ENCODE measurements at regions not wholly inside any gene's neighbourhood (a gene's known extent, or its start where the extent isn't known, plus 50 kb on each side); places are given as distances from the start of the nearest gene placed in this dataset.

DNA sequence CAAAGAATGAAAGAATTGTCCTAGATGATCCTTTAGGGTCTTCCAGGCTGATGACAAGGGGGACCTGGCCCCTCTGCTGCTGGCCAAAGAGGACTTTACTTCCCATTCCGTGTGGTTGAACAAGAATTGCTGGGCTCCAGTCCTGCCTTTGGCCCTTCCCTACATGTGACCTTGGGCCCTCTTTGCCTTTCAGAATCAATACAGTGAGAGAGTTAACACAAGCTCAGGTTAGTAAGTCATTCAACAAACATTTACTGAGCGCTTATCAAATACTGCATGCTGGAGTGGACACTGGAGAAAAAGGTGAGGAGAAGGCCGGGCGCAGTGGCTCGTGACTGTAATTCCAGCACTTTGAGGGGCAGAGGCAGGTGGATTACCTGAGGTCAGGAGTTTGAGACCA, 113.1 kb downstream of the C9orf50 start:
- H3K9me3 ChIP-seq (ENCODE audit: control insufficient read depth, insufficient read depth, low read depth, low read length), result no peaks in the 10 kb centered on the region
- no peak overlapping the region for H3K4me3 ChIP-seq (ENCODE audit: low read depth, low read length)
- H3K4me1 ChIP-seq (ENCODE audit: control insufficient read depth, insufficient read depth, low read length), result no peaks in the 10 kb centered on the region
- ChIA-PET POLR2A (interaction anchor here (1.7 kb wide), 1 partner anchor 11 kb away, joined by 10 read pairs; no protein-coding TSS in a partner anchor), CTCF (interaction anchor here (1.5 kb wide), 1 partner anchor 369 kb away, joined by 4 read pairs; no protein-coding TSS in a partner anchor)
- peaks cover 0 to 7% of the 10 kb centered on the region in 2 experiments; a peak in 1 of 3 replicates for H3K36me3 ChIP-seq (ENCODE audit: control insufficient read depth in 2 of 2, insufficient read depth in 1 of 2, low read length in 2 of 2)
- TF ChIP-seq, protein P1, sequence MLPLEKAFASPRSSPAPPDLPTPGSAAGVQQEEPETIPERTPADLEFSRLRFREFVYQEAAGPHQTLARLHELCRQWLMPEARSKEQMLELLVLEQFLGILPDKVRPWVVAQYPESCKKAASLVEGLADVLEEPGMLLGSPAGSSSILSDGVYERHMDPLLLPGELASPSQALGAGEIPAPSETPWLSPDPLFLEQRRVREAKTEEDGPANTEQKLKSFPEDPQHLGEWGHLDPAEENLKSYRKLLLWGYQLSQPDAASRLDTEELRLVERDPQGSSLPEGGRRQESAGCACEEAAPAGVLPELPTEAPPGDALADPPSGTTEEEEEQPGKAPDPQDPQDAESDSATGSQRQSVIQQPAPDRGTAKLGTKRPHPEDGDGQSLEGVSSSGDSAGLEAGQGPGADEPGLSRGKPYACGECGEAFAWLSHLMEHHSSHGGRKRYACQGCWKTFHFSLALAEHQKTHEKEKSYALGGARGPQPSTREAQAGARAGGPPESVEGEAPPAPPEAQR (tag by site-specific recombination; IDR thresholded peaks at IDR 0.05), result no peak
- no peak for TF ChIP-seq ZNF658 (tag by site-specific recombination; IDR thresholded peaks at IDR 0.05)
- no peak for TF ChIP-seq ZSCAN16 (tag by site-specific recombination; IDR thresholded peaks at IDR 0.05)
- no peak for TF ChIP-seq MYNN (tag by site-specific recombination; IDR thresholded peaks at IDR 0.05; ENCODE audit: borderline replicate concordance)
- H3K27ac ChIP-seq (ENCODE audit: extremely low read depth, low read depth, low read length), result no peak overlapping the region

DNA sequence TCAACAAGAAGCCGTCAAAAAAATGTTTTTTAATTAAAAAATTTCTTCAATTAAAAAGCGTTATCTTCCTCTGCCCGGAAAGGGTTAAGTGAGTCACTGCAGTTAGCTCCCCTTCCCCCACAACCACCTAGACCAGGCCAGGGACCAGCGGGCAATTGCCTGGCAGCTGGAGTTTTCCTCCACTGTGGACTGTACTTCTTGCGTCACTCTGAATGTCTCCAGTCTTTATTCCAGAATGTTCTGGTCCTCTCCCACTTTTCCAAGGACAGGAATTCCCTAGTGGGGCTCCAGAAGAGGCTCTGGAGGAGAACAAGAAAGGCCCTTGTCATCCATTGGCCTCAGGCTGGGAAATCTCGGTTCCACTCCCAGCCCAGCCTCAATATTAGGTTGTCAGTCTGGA, 114.0 kb downstream of the C9orf50 start:
- Histone ChIP-seq H3K4me1 (ENCODE audit: control insufficient read depth, insufficient read depth, low read length) (no peaks in the 10 kb centered on the region), H3K36me3 (ENCODE audit: control insufficient read depth in 2 of 2, insufficient read depth in 1 of 2, low read length in 2 of 2) (peaks cover 0 to 7% of the 10 kb centered on the region in 2 experiments; a peak in 1 of 3 replicates), H3K9me3 (ENCODE audit: control insufficient read depth, insufficient read depth, low read depth, low read length) (no peaks in the 10 kb centered on the region), H3K27ac (ENCODE audit: extremely low read depth, low read depth, low read length) (no peak overlapping the region), H3K4me3 (ENCODE audit: low read depth, low read length) (no peak overlapping the region)
- ChIA-PET POLR2A (no interaction called here), CTCF (interaction anchor here (0.6 to 1.5 kb wide), 2 partner anchors 55 to 368 kb away, joined by 4 to 5 read pairs; no protein-coding TSS in a partner anchor)
- TF ChIP-seq IKZF3 (tag by site-specific recombination; IDR thresholded peaks at IDR 0.05) (peak; percentile 49; the same call in 1 of the 2 replicates), ZNF777 (tag by site-specific recombination; IDR thresholded peaks at IDR 0.05; ENCODE audit: borderline replicate concordance) (no peak)

DNA sequence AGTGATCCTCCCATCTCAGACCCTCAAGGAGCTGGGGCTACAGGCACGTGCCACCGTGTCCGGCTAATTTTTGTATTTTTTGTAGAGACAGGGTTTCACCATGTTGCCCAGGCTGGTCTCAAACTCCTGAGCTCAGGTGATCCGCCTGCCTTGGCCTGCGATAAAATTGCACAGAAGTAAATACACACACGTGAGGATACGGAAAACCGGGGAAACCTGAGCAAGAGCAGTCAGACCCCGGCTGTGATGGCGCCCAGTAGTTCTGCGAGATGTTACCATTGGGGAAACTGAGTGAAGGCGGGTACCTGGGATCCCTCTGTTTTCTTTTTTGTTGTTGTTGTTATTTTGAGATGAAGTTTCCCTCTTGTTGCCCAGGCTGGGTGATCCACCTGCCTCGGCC, 114.9 kb downstream of the C9orf50 start:
- POLR2A ChIA-PET, result interaction anchor here (0.6 kb wide), 1 partner anchor 116 kb away, joined by 3 read pairs; no protein-coding TSS in a partner anchor
- no peaks in the 10 kb centered on the region for H3K9me3 ChIP-seq (ENCODE audit: control insufficient read depth, insufficient read depth, low read depth, low read length)
- H3K4me3 ChIP-seq (ENCODE audit: low read depth, low read length), result no peak overlapping the region
- H3K27ac ChIP-seq (ENCODE audit: extremely low read depth, low read depth, low read length), result no peak overlapping the region
- CTCF ChIA-PET, result interaction anchor here (1.3 kb wide), 1 partner anchor 33 kb away, joined by 3 read pairs; no protein-coding TSS in a partner anchor
- H3K36me3 ChIP-seq (ENCODE audit: control insufficient read depth in 2 of 2, insufficient read depth in 1 of 2, low read length in 2 of 2), result peaks cover 0 to 7% of the 10 kb centered on the region in 2 experiments; a peak in 1 of 3 replicates
- TF ChIP-seq ZNF677 (tag by site-specific recombination; IDR thresholded peaks at IDR 0.05) (peak; percentile 80), MYNN (tag by site-specific recombination; IDR thresholded peaks at IDR 0.05; ENCODE audit: borderline replicate concordance) (no peak)
- TF ChIP-seq, protein P2, sequence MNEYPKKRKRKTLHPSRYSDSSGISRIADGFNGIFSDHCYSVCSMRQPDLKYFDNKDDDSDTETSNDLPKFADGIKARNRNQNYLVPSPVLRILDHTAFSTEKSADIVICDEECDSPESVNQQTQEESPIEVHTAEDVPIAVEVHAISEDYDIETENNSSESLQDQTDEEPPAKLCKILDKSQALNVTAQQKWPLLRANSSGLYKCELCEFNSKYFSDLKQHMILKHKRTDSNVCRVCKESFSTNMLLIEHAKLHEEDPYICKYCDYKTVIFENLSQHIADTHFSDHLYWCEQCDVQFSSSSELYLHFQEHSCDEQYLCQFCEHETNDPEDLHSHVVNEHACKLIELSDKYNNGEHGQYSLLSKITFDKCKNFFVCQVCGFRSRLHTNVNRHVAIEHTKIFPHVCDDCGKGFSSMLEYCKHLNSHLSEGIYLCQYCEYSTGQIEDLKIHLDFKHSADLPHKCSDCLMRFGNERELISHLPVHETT (tag by site-specific recombination; IDR thresholded peaks at IDR 0.05), result no peak
- no peaks in the 10 kb centered on the region for H3K4me1 ChIP-seq (ENCODE audit: control insufficient read depth, insufficient read depth, low read length)

DNA sequence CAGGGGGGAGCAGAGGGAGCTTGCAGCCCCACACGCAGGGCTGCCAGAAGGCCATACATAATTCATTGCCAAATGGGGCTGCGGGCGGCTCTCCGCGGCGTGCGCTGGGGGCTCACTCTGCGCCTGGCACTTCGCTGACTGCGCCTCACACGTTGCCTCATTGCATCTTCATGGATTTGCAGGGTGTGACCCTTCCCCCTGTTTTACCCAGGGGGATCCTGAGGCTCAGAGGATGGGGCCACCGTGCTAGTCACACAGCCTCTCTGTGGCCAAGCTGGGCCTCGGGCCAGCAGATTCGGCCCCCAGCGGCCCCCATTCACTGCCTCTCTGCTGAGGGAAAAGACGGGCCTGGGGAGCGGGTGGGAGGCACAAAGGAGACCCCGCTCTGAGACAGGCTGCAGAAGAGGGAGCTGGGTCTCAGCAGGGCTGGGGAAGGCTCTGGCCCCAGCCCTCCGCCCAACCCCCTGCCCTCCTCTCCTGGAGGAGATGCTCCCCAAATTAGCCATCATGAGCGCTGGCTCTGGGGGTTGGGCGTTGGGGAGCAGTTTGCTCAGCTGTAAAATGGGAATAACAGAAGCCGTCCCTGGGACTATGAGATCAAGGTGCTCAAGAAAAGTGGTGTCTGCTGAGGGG, 115.5 kb downstream of the C9orf50 start:
- peaks cover 0 to 7% of the 10 kb centered on the region in 2 experiments; a peak in 1 of 3 replicates for H3K36me3 ChIP-seq (ENCODE audit: control insufficient read depth in 2 of 2, insufficient read depth in 1 of 2, low read length in 2 of 2)
- no peaks in the 10 kb centered on the region for H3K4me1 ChIP-seq (ENCODE audit: control insufficient read depth, insufficient read depth, low read length)
- H3K9me3 ChIP-seq (ENCODE audit: control insufficient read depth, insufficient read depth, low read depth, low read length), result no peaks in the 10 kb centered on the region
- ChIA-PET POLR2A (interaction anchor here (0.7 kb wide), 1 partner anchor 22 kb away, joined by 3 read pairs; no protein-coding TSS in a partner anchor), CTCF (interaction anchor here (1.3 kb wide), 1 partner anchor 34 kb away, joined by 3 read pairs; no protein-coding TSS in a partner anchor)
- no peak overlapping the region for H3K4me3 ChIP-seq (ENCODE audit: low read depth, low read length)
- no peak overlapping the region for H3K27ac ChIP-seq (ENCODE audit: extremely low read depth, low read depth, low read length)
- TF ChIP-seq ZNF791 (tag by site-specific recombination; IDR thresholded peaks at IDR 0.05) (no peak), ZIC2 (tag by site-specific recombination; IDR thresholded peaks at IDR 0.05) (no peak), ZNF354C (tag by site-specific recombination; IDR thresholded peaks at IDR 0.05; ENCODE audit: borderline replicate concordance, low read depth) (no peak), ZBTB21 (tag by site-specific recombination; IDR thresholded peaks at IDR 0.05) (no peak), HOXC10 (CRISPR knock-in tag; IDR thresholded peaks at IDR 0.05) (no peak), ZNF274 (IDR thresholded peaks at IDR 0.05; ENCODE audit: low read length) (no peak), ZNF274 (tag by site-specific recombination; IDR thresholded peaks at IDR 0.05; ENCODE audit: borderline replicate concordance) (no peak)
- TF ChIP-seq, protein P3, sequence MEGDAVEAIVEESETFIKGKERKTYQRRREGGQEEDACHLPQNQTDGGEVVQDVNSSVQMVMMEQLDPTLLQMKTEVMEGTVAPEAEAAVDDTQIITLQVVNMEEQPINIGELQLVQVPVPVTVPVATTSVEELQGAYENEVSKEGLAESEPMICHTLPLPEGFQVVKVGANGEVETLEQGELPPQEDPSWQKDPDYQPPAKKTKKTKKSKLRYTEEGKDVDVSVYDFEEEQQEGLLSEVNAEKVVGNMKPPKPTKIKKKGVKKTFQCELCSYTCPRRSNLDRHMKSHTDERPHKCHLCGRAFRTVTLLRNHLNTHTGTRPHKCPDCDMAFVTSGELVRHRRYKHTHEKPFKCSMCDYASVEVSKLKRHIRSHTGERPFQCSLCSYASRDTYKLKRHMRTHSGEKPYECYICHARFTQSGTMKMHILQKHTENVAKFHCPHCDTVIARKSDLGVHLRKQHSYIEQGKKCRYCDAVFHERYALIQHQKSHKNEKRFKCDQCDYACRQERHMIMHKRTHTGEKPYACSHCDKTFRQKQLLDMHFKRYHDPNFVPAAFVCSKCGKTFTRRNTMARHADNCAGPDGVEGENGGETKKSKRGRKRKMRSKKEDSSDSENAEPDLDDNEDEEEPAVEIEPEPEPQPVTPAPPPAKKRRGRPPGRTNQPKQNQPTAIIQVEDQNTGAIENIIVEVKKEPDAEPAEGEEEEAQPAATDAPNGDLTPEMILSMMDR (tag by site-specific recombination; IDR thresholded peaks at IDR 0.05), result no peak
- TF ChIP-seq, protein P4, sequence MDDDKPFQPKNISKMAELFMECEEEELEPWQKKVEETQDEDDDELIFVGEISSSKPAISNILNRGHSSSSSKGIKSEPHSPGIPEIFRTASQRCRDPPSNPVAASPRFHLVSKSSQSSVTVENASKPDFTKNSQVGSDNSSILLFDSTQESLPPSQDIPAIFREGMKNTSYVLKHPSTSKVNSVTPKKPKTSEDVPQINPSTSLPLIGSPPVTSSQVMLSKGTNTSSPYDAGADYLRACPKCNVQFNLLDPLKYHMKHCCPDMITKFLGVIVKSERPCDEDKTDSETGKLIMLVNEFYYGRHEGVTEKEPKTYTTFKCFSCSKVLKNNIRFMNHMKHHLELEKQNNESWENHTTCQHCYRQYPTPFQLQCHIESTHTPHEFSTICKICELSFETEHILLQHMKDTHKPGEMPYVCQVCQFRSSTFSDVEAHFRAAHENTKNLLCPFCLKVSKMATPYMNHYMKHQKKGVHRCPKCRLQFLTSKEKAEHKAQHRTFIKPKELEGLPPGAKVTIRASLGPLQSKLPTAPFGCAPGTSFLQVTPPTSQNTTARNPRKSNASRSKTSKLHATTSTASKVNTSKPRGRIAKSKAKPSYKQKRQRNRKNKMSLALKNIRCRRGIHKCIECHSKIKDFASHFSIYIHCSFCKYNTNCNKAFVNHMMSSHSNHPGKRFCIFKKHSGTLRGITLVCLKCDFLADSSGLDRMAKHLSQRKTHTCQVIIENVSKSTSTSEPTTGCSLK (tag by site-specific recombination; IDR thresholded peaks at IDR 0.05), result no peak
- TF ChIP-seq, protein P5, sequence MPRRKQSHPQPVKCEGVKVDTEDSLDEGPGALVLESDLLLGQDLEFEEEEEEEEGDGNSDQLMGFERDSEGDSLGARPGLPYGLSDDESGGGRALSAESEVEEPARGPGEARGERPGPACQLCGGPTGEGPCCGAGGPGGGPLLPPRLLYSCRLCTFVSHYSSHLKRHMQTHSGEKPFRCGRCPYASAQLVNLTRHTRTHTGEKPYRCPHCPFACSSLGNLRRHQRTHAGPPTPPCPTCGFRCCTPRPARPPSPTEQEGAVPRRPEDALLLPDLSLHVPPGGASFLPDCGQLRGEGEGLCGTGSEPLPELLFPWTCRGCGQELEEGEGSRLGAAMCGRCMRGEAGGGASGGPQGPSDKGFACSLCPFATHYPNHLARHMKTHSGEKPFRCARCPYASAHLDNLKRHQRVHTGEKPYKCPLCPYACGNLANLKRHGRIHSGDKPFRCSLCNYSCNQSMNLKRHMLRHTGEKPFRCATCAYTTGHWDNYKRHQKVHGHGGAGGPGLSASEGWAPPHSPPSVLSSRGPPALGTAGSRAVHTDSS (tag by site-specific recombination; IDR thresholded peaks at IDR 0.05), result no peak
